ENCODE measurements at regions not wholly inside any gene's neighbourhood (a gene's known extent, or its start where the extent isn't known, plus 50 kb on each side); places are given as distances from the start of the nearest gene placed in this dataset.
"Not testable (repeated sequence)": the region's sequence is repeated elsewhere in the genome, so short reads cannot be mapped to it uniquely, and the experiment has no call there.

DNA sequence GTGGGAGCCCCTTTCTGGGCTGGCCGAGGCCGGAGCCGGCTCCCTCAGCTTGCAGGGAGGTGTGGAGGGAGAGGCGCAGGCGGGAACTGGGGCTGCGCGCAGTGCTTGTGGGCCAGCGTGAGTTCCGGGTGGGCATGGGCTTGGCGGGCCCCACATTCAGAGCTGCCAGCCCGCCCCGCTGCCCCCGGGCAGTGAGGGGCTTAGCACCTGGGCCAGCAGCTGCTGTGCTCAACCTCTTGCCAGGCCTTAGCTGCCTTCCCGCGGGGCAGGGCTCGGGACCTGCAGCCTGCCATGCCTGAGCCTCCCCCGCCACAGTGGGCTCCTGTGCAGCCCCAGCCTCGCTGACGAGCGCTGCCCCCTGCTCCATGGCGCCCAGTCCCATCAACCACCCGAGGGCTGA lies 136.9 kb upstream of the JADE1 start:
- ATAC-seq (ENCODE audit: low read depth in 2 of 2); H3K9me3 Mint-ChIP-seq; H3K4me1 Mint-ChIP-seq; H3K27me3 ChIP-seq (ENCODE audit: control insufficient read depth, insufficient read depth, low read length); H3K4me1 ChIP-seq (ENCODE audit: control insufficient read depth, insufficient read depth, low read length, poor library complexity, severe bottlenecking); H3K36me3 ChIP-seq (ENCODE audit: control insufficient read depth, insufficient read depth, low read length); H3K27ac ChIP-seq (ENCODE audit: insufficient read depth, low read length, poor library complexity, severe bottlenecking); H3K27me3 Mint-ChIP-seq; DNase-seq; H3K4me3 Mint-ChIP-seq; H3K9me3 ChIP-seq (ENCODE audit: control insufficient read depth in 2 of 2, low read length in 2 of 2); H3K36me3 Mint-ChIP-seq; H3K4me3 ChIP-seq (ENCODE audit: low read depth, low read length); H3K27ac Mint-ChIP-seq: not testable (repeated sequence)

DNA sequence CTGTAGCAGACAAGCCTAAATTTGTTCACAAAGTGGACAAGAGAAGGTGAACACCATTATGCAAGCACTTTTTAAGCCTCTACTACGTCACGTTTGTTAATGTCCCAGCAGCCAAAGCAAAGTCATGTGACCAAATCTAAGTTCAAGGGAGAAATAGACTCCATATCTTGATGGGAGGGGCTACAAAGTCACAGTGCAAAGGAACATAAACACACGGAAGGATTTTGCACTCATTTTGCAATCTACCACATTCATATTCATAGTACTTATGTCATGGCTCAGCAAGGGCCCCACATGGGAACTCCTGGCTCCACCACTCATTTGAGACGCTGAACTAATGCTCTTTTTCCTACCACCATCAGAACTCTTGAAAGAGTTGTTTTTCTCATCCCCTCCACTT lies 139.0 kb upstream of the JADE1 start:
- H3K4me1 Mint-ChIP-seq = no peaks in the 10 kb centered on the region
- no peaks in the 10 kb centered on the region for H3K27me3 ChIP-seq (ENCODE audit: control insufficient read depth, insufficient read depth, low read length)
- no peak for ATAC-seq (ENCODE audit: low read depth in 2 of 2)
- no peak overlapping the region for H3K4me3 ChIP-seq (ENCODE audit: low read depth, low read length)
- H3K9me3 ChIP-seq (ENCODE audit: control insufficient read depth in 2 of 2, low read length in 2 of 2) = no peaks in the 10 kb centered on the region
- no peaks in the 10 kb centered on the region for H3K36me3 ChIP-seq (ENCODE audit: control insufficient read depth, insufficient read depth, low read length)
- no peak for DNase-seq
- H3K36me3 Mint-ChIP-seq = no peaks in the 10 kb centered on the region
- H3K4me1 ChIP-seq (ENCODE audit: control insufficient read depth, insufficient read depth, low read length, poor library complexity, severe bottlenecking) = no peaks in the 10 kb centered on the region
- peak overlapping the region in 1 of 3 donors; percentile 1 for H3K27ac Mint-ChIP-seq
- peaks cover 0 to 5% (median 0%) of the 10 kb centered on the region in 7 donors for H3K9me3 Mint-ChIP-seq
- H3K4me3 Mint-ChIP-seq = no peak overlapping the region
- H3K27me3 Mint-ChIP-seq = no peaks in the 10 kb centered on the region
- no peak overlapping the region for H3K27ac ChIP-seq (ENCODE audit: insufficient read depth, low read length, poor library complexity, severe bottlenecking)

- Mint-ChIP-seq H3K36me3 (no peaks in the 10 kb centered on the region), H3K27me3 (no peaks in the 10 kb centered on the region), H3K27ac (no peak overlapping the region), H3K4me1 (peaks cover 0 to 3% (median 0%) of the 10 kb centered on the region in 4 donors), H3K9me3 (peaks cover 0 to 5% (median 0%) of the 10 kb centered on the region in 7 donors), H3K4me3 (no peak overlapping the region)
- no peaks in the 10 kb centered on the region for H3K36me3 ChIP-seq (ENCODE audit: control insufficient read depth, insufficient read depth, low read length)
- no peaks in the 10 kb centered on the region for H3K27me3 ChIP-seq (ENCODE audit: control insufficient read depth, insufficient read depth, low read length)
- DNase-seq (no peak), ATAC-seq (ENCODE audit: low read depth in 2 of 2) (no peak)
- no peaks in the 10 kb centered on the region for H3K9me3 ChIP-seq (ENCODE audit: control insufficient read depth in 2 of 2, low read length in 2 of 2)
- no peak overlapping the region for H3K27ac ChIP-seq (ENCODE audit: insufficient read depth, low read length, poor library complexity, severe bottlenecking)
- H3K4me1 ChIP-seq (ENCODE audit: control insufficient read depth, insufficient read depth, low read length, poor library complexity, severe bottlenecking) = no peaks in the 10 kb centered on the region
- H3K4me3 ChIP-seq (ENCODE audit: low read depth, low read length) = no peak overlapping the region
Measured at GRCh38 chr4:128668566-128668965, 140.9 kb upstream of the JADE1 start.

GRCh38 chr4:128665514-128665913 lies 144.0 kb upstream of the JADE1 start:
- no peaks in the 10 kb centered on the region for H3K36me3 ChIP-seq (ENCODE audit: control insufficient read depth, insufficient read depth, low read length)
- ATAC-seq (ENCODE audit: low read depth in 2 of 2) (no peak), DNase-seq (no peak)
- H3K9me3 Mint-ChIP-seq = peaks cover 0 to 2% (median 0%) of the 10 kb centered on the region in 7 donors
- no peaks in the 10 kb centered on the region for H3K4me1 ChIP-seq (ENCODE audit: control insufficient read depth, insufficient read depth, low read length, poor library complexity, severe bottlenecking)
- H3K4me1 Mint-ChIP-seq = peaks cover 0 to 11% (median 3%) of the 10 kb centered on the region in 4 donors
- H3K27me3 ChIP-seq (ENCODE audit: control insufficient read depth, insufficient read depth, low read length) = no peaks in the 10 kb centered on the region
- H3K27ac ChIP-seq (ENCODE audit: insufficient read depth, low read length, poor library complexity, severe bottlenecking) = no peak overlapping the region
- no peak overlapping the region for H3K4me3 ChIP-seq (ENCODE audit: low read depth, low read length)
- H3K4me3 Mint-ChIP-seq = no peak overlapping the region
- H3K27me3 Mint-ChIP-seq = no peaks in the 10 kb centered on the region
- no peaks in the 10 kb centered on the region for H3K9me3 ChIP-seq (ENCODE audit: control insufficient read depth in 2 of 2, low read length in 2 of 2)
- no peak overlapping the region for H3K27ac Mint-ChIP-seq
- no peaks in the 10 kb centered on the region for H3K36me3 Mint-ChIP-seq

- H3K36me3 ChIP-seq (ENCODE audit: control insufficient read depth, insufficient read depth, low read length) = no peaks in the 10 kb centered on the region
- ATAC-seq (ENCODE audit: low read depth in 2 of 2) = no peak
- no peak overlapping the region for H3K27ac ChIP-seq (ENCODE audit: insufficient read depth, low read length, poor library complexity, severe bottlenecking)
- H3K27me3 ChIP-seq (ENCODE audit: control insufficient read depth, insufficient read depth, low read length) = no peaks in the 10 kb centered on the region
- Mint-ChIP-seq H3K27me3 (no peaks in the 10 kb centered on the region), H3K4me1 (peaks cover 0 to 11% (median 3%) of the 10 kb centered on the region in 4 donors), H3K4me3 (no peak overlapping the region), H3K36me3 (no peaks in the 10 kb centered on the region), H3K9me3 (no peaks in the 10 kb centered on the region), H3K27ac (peak overlapping the region in 1 of 3 donors; percentile 20)
- peak in 2 of 3 donors; percentile 11 to 56 for DNase-seq
- H3K4me1 ChIP-seq (ENCODE audit: control insufficient read depth, insufficient read depth, low read length, poor library complexity, severe bottlenecking) = no peaks in the 10 kb centered on the region
- H3K9me3 ChIP-seq (ENCODE audit: control insufficient read depth in 2 of 2, low read length in 2 of 2) = no peaks in the 10 kb centered on the region
- no peak overlapping the region for H3K4me3 ChIP-seq (ENCODE audit: low read depth, low read length)
Measured at GRCh38 chr4:128663325-128663724, 146.2 kb upstream of the JADE1 start.

GRCh38 chr4:128661479-128661878 lies 148.0 kb upstream of the JADE1 start:
- Histone ChIP-seq H3K27ac (ENCODE audit: insufficient read depth, low read length, poor library complexity, severe bottlenecking) (no peak overlapping the region), H3K36me3 (ENCODE audit: control insufficient read depth, insufficient read depth, low read length) (no peaks in the 10 kb centered on the region), H3K27me3 (ENCODE audit: control insufficient read depth, insufficient read depth, low read length) (no peaks in the 10 kb centered on the region), H3K4me3 (ENCODE audit: low read depth, low read length) (no peak overlapping the region), H3K9me3 (ENCODE audit: control insufficient read depth in 2 of 2, low read length in 2 of 2) (no peaks in the 10 kb centered on the region), H3K4me1 (ENCODE audit: control insufficient read depth, insufficient read depth, low read length, poor library complexity, severe bottlenecking) (no peaks in the 10 kb centered on the region)
- Mint-ChIP-seq H3K4me1 (peaks cover 0 to 15% (median 3%) of the 10 kb centered on the region in 4 donors), H3K27ac (no peak overlapping the region), H3K27me3 (no peaks in the 10 kb centered on the region), H3K9me3 (peaks cover 0 to 3% (median 0%) of the 10 kb centered on the region in 7 donors), H3K4me3 (no peak overlapping the region), H3K36me3 (no peaks in the 10 kb centered on the region)
- DNase-seq = no peak
- ATAC-seq (ENCODE audit: low read depth in 2 of 2) = no peak

DNA sequence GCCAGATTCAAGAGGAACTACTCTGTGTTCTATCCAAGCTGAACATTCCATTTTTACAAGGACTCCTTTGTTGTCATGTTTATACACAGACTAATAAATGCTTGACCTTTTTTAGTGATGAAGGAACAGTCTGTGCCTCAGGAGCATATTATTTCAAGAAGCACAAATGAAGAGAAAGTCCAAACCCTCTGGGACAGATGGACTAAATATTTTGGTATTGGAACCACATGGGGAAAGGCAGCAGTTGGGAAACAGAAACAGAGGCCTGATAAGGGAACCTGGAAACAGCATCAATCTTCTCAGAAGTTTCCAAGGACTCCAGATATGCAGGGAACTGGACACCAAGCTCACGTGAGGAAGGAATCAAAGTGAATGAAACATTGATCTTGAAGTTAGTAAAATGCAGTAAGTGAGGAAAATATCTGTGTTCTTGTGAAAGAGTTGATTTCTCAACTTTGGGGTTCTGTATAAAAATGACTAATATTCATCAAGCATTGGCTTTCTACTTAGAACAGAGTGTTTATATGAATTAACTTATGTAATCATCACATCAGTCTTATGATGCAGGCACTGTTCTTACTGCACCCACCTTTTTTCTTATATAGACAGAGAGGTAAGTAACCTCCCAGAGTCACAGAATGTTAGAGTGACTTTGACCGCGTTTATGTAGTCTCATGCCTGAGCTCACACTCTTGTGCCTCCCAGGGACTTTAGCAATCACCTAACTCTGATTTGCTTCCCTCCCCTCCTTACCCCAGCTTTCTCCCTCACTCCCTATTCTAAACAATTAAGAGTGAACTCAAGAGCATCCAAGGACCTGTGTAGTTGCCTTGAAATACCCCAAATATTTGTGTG lies 148.9 kb upstream of the JADE1 start:
- DNase-seq (no peak), ATAC-seq (ENCODE audit: low read depth in 2 of 2) (no peak)
- H3K4me3 ChIP-seq (ENCODE audit: low read depth, low read length) = no peak overlapping the region
- no peak overlapping the region for H3K27ac ChIP-seq (ENCODE audit: insufficient read depth, low read length, poor library complexity, severe bottlenecking)
- H3K27me3 ChIP-seq (ENCODE audit: control insufficient read depth, insufficient read depth, low read length) = no peaks in the 10 kb centered on the region
- no peaks in the 10 kb centered on the region for H3K9me3 ChIP-seq (ENCODE audit: control insufficient read depth in 2 of 2, low read length in 2 of 2)
- Mint-ChIP-seq H3K36me3 (no peaks in the 10 kb centered on the region), H3K4me3 (no peak overlapping the region), H3K4me1 (peaks cover 0 to 15% (median 3%) of the 10 kb centered on the region in 4 donors), H3K27me3 (no peaks in the 10 kb centered on the region), H3K9me3 (peaks cover 0 to 3% (median 0%) of the 10 kb centered on the region in 7 donors), H3K27ac (no peak overlapping the region)
- no peaks in the 10 kb centered on the region for H3K36me3 ChIP-seq (ENCODE audit: control insufficient read depth, insufficient read depth, low read length)
- H3K4me1 ChIP-seq (ENCODE audit: control insufficient read depth, insufficient read depth, low read length, poor library complexity, severe bottlenecking) = no peaks in the 10 kb centered on the region

- DNase-seq (no peak), ATAC-seq (ENCODE audit: low read depth in 2 of 2) (no peak)
- H3K9me3 ChIP-seq (ENCODE audit: control insufficient read depth in 2 of 2, low read length in 2 of 2) = no peaks in the 10 kb centered on the region
- H3K4me3 ChIP-seq (ENCODE audit: low read depth, low read length) = no peak overlapping the region
- Mint-ChIP-seq H3K4me1 (peaks cover 0 to 9% (median 2%) of the 10 kb centered on the region in 4 donors), H3K4me3 (no peak overlapping the region), H3K27ac (no peak overlapping the region), H3K9me3 (peaks cover 0 to 9% (median 0%) of the 10 kb centered on the region in 7 donors), H3K27me3 (no peaks in the 10 kb centered on the region), H3K36me3 (no peaks in the 10 kb centered on the region)
- no peaks in the 10 kb centered on the region for H3K27me3 ChIP-seq (ENCODE audit: control insufficient read depth, insufficient read depth, low read length)
- no peaks in the 10 kb centered on the region for H3K36me3 ChIP-seq (ENCODE audit: control insufficient read depth, insufficient read depth, low read length)
- no peak overlapping the region for H3K27ac ChIP-seq (ENCODE audit: insufficient read depth, low read length, poor library complexity, severe bottlenecking)
- no peaks in the 10 kb centered on the region for H3K4me1 ChIP-seq (ENCODE audit: control insufficient read depth, insufficient read depth, low read length, poor library complexity, severe bottlenecking)
Measured at GRCh38 chr4:128658214-128658631, 151.3 kb upstream of the JADE1 start.

All from CD4-positive, CD25-positive, alpha-beta regulatory T cell (primary cell).